HG03457 (cell line): ENCODE measurements at regions not wholly inside any gene's neighbourhood (a gene's known extent, or its start where the extent isn't known, plus 50 kb on each side); places are given as distances from the start of the nearest gene placed in this dataset.
"Not testable (repeated sequence)": the region's sequence is repeated elsewhere in the genome, so short reads cannot be mapped to it uniquely, and the experiment has no call there.

Experiments used
- ATAC-seq: cut with Tn5 transposase; IDR thresholded peaks from one replicate; pipeline ENCODE4 v1.9.1; 2021; ENCODE audit warnings: moderate number of reproducible peaks; ENCODE audit not compliant: unreplicated experiment

DNA sequence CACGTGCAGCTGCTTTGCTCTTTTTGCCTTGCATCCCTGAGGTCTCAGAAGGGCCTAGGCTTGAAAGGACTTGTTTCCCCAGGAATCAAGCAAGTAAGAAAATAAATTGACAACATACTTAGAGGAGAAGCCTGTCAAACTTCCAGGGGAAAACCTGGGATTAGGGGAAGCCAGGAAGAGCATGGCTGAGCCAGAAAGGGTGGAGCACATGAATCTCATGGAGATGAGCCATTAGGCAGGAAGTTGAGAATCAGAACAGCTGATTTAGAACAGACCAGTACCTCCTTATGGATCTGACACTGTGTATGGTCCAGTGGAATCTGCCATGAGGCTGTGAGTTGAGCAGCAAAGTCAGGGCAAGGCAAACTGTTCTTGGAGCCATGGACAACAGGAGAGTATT is 511.0 kb downstream of the RPIA start:
- not testable (repeated sequence) for ATAC-seq

DNA sequence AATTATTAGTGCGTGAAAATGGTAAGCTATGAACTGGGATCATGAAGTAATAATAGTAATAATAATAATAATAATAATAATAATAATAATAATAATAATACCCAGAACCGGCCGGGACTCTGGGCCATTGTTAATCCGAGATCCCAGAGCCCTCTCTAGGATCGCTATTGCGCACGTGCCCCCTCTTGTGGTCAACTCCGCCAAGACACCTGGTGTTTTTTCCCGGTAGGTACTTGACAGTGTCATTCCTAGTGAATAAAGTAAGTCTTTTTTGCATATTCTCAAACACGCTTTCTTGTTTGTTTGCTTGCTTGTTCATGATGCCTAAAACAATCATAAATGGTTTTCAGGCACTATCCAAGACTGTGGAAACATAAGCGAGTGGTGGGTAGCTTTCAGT is 513.7 kb downstream of the RPIA start:
- not testable (repeated sequence) for ATAC-seq

DNA sequence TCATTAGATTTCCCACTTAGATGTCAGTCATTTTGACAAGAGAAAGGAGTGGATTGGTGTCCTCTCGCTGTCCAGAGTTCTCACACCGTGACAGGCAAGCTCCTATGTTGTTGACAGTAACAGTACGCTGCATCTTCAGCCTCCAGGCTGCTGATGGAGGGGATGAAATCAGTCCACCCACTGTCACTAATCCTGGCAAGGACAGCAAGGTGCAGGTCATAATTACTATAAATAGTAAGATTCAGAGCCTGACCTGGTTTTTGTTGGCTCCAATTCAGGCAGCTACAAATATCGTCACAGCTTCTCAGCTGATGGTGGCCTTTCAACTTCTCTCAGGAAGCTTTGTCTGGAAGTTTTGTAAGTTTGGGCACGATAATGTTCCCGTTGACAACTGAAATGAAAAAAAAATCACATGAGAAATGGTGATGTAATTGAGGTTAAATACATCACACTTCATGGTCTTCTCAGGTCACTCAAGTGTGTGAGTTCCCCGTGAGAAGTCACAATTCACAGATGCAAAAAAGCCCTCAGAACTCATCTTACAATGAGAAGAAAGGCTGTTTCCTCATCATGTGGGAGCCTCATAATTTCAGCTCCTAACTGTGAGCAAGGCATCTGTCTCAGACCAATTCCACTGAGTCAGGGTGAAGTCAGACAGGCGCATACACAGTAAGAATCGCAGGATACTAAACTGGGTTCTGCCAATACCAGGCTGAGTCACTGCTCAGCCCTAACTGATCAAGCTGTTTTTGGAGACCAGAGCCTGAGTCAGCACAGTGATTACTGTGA is 516.9 kb downstream of the RPIA start:
- ATAC-seq = not testable (repeated sequence)

- not testable (repeated sequence) for ATAC-seq
These were observed 521.7 kb downstream of the RPIA start for GRCh38 chr2:89213151-89213550.

DNA sequence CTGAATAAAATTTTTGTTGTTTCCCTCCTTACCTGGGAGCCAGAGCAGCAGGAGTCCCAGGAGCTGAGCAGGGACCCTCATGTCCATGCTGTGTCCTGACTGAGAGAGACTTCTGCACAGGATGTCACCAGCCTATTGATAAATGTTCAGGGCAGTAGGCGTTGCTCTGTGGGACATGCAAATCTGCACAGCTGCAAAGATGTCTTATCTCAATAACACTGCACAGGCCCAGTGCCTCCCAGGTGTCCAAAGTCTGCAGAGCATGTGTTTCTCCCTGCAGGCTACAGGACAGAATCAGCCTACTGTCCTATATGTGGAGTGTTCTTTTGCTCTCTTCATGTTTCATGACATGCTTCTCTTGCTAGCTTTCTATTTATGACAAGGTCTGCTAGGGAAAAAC is 522.3 kb downstream of the RPIA start:
- not testable (repeated sequence) for ATAC-seq

DNA sequence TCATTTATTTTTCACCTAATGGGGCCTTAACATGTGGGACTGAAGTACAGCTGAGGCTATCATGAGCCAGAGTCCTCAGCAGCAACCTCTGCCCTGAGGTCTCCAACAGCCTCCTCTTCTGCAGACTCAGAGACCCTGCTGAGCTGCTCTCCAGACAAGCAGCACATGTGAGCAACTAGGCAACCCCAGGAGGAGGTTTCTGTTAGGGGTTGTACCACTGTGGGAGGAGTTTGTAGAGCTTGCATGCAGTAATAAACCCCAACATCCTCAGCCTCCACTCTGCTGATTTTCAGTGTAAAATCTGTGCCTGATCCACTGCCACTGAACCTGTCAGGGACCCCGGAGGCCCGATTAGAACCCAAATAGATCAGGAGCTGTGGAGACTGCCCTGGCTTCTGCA is 530.0 kb downstream of the RPIA start:
- ATAC-seq = not testable (repeated sequence)

DNA sequence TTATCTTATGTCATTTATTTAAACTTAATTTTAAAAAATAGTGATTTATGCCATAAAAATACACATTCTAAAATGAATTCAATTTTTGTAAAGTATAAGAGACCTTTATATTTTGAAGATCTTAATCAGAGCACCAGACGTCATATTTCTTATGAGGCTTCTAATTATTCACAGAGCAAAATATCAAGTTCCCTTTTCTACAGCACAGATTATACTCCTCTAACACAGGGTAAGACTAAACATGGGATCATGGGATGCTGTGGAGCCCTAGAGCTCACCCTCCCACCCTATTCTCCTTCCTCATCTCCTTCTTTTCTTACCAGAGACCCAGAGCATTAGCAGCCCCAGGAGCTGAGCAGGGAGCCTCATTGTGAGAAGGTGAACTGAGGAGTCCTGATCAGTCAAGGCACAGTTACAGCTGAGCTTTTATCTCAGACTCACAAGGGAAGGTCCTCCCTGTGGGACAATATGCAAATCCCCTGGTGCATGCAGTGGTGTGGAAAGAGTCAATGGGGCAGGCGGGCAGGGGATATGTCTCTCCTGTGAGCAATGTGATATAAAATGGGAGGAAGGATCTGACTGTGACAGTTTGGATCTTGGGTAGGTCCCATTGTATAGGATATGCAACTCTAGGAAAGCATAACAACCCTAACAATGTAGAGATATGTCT is 530.7 kb downstream of the RPIA start:
- not testable (repeated sequence) for ATAC-seq

DNA sequence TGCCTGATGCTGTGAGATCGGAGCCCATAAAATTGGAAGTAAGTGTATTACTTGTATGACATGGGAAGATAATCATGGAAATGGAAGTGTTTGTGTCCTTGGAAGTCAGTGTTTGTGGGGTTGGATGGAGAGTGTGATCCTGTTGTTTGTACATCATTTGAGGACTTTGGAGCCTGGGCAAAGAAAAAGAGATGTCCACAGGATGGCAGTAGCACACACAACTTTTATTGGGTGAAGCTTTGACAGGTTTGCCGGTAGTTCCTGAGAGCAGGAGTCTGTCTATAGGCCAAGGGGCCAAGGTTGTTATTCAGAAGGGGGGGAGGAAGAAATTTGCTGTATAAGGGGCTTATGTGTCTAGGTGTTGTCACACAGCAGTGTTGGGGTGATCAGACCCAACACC is 533.3 kb downstream of the RPIA start:
- ATAC-seq = not testable (repeated sequence)

- ATAC-seq = not testable (repeated sequence)
These were observed 538.5 kb downstream of the RPIA start for GRCh38 chr2:89229979-89230378.

GRCh38 chr2:89231241-89231640 is 539.8 kb downstream of the RPIA start:
- ATAC-seq = not testable (repeated sequence)

DNA sequence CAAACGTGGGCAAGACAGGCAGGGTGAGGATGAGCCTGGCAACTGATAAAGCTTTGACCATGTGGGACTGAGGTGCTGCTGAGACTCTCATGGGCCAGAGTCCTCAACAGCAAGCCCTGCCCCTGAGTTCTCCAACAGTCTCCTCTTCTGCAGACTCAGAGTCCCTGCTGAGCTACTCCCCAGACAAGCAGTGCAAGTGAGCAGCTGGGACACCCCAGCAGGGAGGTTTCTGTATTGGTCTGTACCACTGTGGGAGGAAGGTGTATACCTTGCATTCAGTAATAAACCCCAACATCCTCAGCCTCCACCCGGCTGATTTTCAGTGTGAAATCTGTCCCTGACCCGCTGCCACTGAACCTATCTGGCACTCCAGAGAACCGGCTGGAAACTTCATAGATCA is 542.5 kb downstream of the RPIA start:
- ATAC-seq = not testable (repeated sequence)

DNA sequence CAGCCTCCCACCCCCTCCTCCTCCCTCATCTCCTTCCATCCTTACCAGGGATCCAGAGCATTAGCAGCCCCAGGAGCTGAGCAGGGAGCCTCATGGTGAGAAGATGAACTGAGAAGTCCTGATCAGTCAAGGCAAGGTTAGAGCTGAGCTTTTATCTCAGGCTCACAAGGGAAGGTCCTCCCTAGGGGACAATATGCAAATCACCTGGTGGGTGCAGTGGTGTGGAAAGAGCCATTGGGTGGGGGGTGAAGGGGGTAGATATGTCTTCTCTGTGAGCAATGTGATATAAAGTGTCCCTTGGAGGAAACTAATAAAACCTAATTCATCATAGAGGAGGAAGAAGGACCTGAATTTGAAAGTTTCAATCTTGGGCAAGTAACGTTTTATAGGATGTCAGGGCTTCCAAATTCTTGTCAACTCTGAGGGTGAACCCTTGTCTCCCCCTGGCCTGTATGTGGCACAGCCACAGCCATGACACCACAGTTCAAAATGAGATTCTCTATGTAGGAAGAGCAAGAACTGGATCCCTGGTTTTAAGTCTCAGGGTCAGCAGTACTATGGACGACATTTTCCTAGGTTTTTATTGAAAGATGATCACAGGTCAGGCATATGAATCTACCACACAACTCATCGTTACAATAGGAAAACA is 543.5 kb downstream of the RPIA start:
- ATAC-seq = not testable (repeated sequence)

GRCh38 chr2:89236832-89237450 is 545.5 kb downstream of the RPIA start:
- ATAC-seq = not testable (repeated sequence)

GRCh38 chr2:89237783-89238182 is 546.3 kb downstream of the RPIA start:
- not testable (repeated sequence) for ATAC-seq

DNA sequence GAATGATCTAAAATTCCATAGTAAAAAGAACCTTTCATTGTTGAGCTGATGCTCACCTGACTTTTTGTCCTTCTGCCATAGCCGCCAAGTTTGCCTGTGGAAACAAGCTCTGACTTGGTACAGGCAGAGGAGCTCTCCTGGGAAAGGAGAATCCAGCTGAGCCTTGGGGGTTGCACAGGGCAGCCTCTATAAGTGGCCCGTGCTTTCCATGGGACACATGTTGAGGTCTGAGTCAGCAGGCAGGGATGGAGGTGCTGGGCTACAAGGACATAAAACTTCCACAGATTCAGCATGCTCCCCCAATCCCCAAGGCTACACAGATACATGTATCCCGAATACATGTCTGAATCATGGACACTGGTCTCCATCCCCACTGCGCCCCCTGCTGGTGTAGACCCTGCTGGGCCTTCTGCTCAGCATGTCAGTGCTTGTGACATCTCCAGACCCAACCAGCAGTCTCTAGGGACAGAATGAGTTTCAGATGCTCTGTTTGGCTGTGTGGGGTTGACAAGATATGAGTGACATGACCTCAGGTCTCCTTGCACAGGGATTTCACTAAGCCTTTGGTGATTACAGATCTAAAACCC is 551.7 kb downstream of the RPIA start:
- peak; percentile 97 for ATAC-seq

DNA sequence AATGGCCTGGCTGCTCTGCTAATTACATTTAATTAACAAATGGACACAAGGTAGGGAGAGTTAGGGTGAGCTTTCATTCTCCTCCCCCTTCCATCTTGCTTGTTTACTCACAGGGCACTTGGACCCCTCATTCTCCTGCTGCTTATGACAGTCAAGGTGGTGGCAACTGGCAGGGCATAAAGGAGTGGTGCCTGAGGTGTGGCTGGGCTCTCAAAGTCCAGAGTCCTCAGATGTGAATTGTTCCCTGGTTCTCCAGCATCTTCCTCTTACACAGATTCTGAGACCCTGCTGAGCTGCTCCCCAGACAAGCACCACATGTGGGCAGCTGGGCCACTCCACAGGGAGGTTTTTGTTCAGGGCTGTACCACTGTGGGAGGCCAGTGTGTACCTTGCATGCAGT is 552.9 kb downstream of the RPIA start:
- not testable (repeated sequence) for ATAC-seq

DNA sequence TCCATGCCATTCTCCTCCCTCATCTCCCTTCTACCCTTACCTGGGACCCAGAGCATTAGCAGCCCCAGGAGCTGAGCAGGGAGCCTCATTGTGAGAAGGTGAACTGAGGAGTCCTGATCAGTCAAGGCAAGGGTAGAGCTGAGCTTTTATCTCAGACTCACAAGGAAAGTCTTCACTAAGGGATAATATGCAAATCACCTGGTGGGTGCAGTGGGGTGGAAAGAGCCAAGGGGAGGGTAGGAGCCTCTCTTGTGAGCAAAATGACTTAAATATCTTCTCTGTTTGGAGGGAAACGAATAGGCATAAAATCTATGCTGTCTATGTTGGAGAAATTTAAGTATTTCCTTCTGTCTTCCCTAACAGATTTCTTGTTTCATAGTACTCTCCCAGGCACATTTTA is 554.0 kb downstream of the RPIA start:
- ATAC-seq = not testable (repeated sequence)

DNA sequence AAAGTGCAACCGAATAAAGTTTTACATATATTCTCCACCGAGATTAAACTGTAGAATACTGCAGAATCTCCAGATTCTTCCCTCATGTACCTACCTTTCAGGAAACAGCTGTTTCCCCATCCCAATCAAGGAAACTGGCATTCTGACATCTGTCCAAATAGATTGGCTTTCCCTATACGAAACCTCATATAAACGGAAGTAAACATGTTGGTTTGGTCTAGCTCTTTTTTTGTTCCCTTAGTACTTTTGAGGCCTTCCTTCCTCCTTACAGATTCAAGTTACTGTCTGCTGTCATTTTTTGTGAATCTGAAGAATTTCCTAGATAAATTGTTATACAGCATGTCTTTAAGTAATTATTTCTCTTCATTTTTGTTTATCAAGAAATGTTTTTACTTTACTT is 554.6 kb downstream of the RPIA start:
- ATAC-seq = not testable (repeated sequence)

GRCh38 chr2:89246620-89247019 is 555.1 kb downstream of the RPIA start:
- not testable (repeated sequence) for ATAC-seq

GRCh38 chr2:89255013-89255412 is 563.5 kb downstream of the RPIA start:
- not testable (repeated sequence) for ATAC-seq

DNA sequence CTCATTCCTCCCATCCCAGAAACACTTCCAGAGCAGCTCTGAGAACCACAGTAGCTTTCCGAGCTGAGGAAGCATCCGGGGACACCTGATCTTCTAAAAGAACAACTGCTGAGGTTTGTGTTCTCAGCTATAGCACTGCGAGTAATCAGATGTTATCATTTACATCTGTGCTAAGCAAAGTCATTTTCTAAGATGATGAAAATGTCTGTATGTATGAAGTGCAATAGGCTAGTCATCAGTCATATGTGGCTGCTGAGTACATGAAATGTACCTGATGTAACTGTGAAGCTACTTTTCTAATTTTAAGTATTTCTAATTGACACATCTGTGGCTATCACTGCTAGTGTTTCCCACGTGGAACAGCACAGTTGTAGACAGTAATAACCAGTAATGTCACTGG is 582.0 kb downstream of the RPIA start:
- not testable (repeated sequence) for ATAC-seq
